NCI-H1048 (cell line): ENCODE measurements at regions not wholly inside any gene's neighbourhood (a gene's known extent, or its start where the extent isn't known, plus 50 kb on each side); places are given as distances from the start of the nearest gene placed in this dataset.
"Not testable (repeated sequence)": the region's sequence is repeated elsewhere in the genome, so short reads cannot be mapped to it uniquely, and the experiment has no call there.

ENCODE experiments used
- DNase-seq: peaks from one replicate; lab custom pipeline; 2025; lab: John Stamatoyannopoulos, UW

GRCh38 chr5:104456122-104456521 lies 893.5 kb upstream of the NUDT12 start:
- DNase-seq: no peak

GRCh38 chr5:104452550-104452949 lies 890.0 kb upstream of the NUDT12 start:
- DNase-seq: no peak

GRCh38 chr5:104451911-104452310 lies 889.3 kb upstream of the NUDT12 start:
- DNase-seq: not testable (repeated sequence)

- no peak for DNase-seq
Measured at GRCh38 chr5:104444656-104445055, 882.1 kb upstream of the NUDT12 start.

GRCh38 chr5:104443706-104444105 lies 881.1 kb upstream of the NUDT12 start:
- DNase-seq: no peak

DNA sequence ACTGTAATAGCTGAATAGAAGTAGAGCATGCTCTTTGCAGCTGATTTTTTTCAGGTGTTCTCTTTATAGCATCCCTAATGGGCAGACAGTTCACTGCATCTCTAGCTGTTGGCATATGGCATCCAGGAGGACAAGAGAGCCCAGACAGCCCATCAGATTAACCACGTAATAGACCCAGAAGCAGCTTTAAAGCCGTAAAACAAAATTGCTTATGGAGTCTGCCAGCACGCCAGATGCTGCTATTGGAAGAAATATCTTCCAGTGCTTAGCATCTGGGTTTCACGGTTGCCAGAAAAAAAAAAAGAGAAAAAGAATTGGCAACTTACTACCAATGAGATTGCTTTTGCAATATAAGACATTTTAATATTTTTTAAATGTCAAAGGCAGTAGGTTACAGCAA lies 869.4 kb upstream of the NUDT12 start:
- DNase-seq: no peak

- no peak for DNase-seq
Measured at GRCh38 chr5:104431002-104431620, 868.5 kb upstream of the NUDT12 start.

DNA sequence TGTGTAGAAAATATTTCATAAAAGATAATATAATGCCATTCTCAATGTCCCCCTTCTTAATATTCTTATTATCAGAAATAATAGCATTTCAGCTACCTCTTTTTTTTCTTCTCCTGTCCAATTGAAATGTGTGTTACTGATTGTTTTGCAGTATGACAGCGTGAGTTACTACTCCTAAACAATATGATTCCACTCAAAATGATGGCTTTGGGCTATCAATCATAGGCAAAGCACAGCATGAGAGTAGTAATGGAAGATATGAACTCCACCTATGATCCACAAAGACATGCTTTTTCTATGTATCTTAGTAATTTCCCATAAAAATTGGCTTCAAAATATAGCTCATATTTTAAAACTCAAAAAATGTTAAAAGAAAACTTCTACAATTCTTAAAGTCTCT lies 867.3 kb upstream of the NUDT12 start:
- DNase-seq: no peak

DNA sequence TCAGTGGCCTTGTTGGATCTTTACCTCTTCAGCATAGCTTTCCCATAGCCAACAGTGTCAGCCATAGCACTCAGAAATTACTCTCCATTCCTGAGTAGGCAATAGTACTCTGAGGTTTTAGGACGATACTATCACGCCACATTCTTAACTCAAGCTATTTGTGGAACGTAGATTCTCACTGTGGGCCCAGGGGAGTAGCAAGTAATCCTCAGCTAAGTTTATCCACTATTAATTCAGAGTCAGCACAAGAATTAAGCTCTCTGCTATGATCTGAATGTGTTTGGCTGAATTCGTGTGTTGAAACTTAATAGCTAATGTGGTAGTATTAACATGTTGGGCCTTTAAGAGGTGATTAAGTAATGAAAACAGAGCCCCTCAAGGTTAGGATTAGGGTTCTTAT lies 858.8 kb upstream of the NUDT12 start:
- DNase-seq: no peak

DNA sequence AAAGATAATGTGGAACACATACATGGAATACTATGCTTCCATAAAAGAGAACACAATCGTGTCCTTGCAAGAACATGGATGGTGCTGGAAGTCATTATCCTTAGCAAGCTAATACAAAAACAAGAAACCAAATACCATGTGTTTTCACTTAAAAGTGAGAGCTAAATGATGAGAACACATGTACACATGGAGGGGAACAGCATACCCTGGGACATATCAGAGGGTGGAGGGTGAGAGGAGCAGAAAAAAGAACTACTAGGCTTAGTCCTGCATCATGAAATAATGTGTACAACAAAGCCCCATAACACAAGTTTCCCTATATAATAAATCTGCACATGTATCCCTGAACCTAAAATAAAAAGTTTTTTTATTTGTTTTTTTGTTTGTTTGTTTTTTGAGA lies 855.5 kb upstream of the NUDT12 start:
- no peak for DNase-seq

DNA sequence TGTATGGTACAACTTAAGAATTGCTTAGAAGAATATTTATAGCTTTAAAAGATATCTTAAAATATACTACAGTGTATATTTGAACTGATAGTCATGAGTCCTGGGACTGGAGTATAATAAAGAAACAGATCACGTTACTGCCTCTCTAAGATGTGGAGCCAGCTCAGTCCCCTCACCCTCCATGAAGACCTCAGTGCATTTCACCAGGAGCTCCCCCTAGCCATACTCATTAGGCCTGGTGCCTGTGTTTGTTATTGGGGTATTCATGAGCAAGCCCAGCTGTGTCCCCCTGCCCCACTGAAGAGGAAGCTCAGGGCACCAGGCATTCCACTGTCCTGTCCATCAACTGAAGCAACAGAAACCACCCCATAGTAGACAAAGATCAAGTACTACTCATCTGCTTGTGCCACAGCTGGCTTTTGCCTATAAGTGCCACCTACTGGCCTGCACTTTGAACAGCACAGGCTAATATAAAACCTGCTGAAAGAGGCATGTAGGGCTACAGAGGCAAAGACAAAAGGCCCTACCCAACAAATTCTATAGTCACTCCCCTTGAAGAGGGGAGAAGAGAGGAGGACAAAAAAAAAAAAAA lies 850.2 kb upstream of the NUDT12 start:
- DNase-seq: no peak

- DNase-seq: no peak
Measured at GRCh38 chr5:104400941-104401340, 838.4 kb upstream of the NUDT12 start.

GRCh38 chr5:104385906-104386305 lies 823.3 kb upstream of the NUDT12 start:
- DNase-seq: no peak

DNA sequence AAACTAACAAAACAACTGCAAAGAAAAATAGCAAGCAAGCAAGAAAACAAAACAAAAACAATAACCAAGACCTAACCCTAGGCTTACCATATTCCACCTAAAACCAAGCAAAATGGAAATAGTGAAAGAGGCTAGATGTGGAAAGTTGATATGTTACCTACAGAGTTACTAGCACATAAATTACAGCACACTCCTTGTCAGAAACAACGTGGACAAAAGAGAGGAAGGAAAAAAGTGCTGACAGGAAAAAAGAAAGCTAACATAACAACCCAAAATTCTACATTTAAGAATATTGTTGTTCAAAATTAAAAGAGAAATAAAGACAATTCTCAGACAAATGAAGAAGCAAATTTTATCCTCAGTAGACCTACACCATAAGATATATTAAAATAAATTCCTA lies 812.8 kb upstream of the NUDT12 start:
- DNase-seq: no peak

DNA sequence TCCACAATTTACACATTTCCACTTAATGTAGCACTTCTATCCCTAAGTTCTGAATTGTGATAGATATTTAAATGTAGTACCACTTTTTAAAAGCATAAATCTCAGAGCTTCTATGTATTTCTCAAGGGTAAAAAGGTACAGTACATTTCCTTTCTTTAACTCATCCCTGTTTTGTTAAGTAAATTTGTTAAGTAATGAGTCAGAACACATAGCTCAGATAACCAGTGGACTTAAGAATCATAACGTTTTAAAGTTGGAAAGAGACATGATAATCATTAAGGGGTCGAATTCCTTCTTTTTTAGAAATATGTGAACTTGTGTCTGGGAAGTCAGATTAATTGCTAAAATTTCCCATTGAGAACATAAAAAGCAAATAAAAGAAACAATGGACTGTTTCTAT lies 810.2 kb upstream of the NUDT12 start:
- DNase-seq: no peak

DNA sequence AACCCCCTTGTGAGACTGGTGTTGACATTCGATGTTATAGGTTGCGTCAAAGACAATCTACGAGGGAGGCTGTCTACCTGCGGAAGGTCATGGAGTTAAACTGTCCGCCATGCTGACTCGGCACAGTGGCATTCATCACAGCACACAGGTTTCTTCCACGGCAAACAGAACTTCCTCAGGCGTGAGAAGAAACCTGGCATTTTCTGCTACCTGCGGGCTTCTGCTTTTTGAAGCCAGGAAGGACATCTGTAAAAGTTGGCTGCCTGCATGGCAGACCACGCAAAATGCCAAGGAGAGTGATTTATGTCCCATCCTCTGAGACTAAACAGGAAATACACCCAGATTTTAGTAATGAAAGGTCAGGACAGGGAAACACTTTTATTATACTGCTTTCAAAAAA lies 809.8 kb upstream of the NUDT12 start:
- DNase-seq: no peak

DNA sequence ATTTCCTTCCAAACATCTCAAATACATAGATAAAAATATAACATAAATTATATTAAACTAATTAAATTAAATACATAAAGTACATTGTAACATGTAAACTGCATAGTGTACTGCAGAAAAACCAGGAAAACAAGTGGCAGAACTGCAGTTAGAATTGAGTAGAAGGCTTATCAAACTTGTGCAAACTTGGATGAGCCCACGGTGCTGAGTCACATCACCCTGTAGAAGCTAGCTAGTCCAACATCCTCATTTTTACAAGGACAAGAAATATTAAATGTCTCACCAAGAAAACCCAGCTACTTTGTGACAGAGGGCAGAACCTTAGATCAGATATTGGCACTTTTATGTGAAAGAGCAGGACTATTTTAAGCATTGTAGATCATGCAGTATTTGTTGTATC lies 807.9 kb upstream of the NUDT12 start:
- no peak for DNase-seq

DNA sequence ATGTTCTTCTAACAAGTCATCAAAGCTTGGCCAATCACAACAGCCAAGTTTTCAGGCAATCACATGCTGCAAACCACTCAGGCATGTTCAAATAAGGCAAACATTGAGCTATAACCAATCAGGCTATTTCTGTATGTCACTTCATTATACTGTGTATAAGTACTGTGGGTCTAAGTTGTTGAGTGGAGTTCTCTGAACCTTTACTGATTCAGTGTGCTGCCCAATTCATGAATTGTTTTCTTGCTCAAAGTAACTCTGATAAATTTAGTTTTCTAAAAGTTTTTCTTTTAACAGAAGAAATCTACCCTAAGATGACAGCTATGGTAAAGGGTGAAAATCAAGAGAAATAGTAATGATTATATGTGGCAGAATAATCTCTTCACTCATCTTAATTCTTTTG lies 805.4 kb upstream of the NUDT12 start:
- no peak for DNase-seq

- no peak for DNase-seq
Measured at GRCh38 chr5:104363567-104363966, 801.0 kb upstream of the NUDT12 start.

DNA sequence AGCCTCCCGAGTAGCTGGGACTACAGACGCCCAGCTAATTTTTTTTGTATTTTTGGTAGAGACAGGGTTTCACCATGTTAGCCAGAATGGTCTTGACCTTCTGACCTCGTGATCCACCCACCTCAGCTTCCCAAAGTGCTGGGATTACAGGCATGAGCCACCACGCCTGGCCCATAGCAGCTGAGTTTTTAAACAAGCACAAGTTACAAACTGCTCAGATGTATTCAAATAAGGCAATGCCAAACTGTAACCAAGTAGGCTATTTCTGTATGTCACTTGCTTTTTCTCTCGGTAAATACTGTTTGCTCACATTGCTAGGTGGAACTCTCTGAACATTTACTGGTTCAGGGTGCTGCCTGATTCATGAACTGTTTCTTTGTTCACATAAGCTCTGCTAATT lies 799.3 kb upstream of the NUDT12 start:
- no peak for DNase-seq

DNA sequence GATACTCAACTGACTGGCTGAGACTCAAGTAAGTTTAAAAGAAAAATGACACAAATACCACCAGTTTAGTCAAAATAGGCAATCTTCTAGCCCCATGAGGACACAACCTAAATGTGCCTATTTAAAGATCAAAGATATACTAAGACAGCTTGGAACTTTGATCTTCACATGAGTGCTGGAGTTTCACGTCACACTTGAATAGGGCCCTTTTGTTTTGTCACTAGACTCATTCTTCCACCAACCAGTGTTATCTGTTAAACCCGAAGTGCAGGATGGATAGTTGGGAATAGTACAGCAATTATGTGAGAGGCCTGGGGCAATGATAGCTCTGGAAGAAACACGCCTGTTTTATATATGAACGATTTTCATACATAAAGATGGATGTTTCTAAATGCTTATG lies 792.8 kb upstream of the NUDT12 start:
- no peak for DNase-seq

- no peak for DNase-seq
Measured at GRCh38 chr5:104353371-104353770, 790.8 kb upstream of the NUDT12 start.

GRCh38 chr5:104352954-104353353 lies 790.4 kb upstream of the NUDT12 start:
- no peak for DNase-seq

- no peak for DNase-seq
Measured at GRCh38 chr5:104347119-104347708, 784.6 kb upstream of the NUDT12 start.
